ENCODE measurements at regions not wholly inside any gene's neighbourhood (a gene's known extent, or its start where the extent isn't known, plus 50 kb on each side); places are given as distances from the start of the nearest gene placed in this dataset.

GRCh38 chr1:230507236-230507635 is 81.1 kb upstream of the PGBD5 start:
- TF ChIP-seq, protein P1, sequence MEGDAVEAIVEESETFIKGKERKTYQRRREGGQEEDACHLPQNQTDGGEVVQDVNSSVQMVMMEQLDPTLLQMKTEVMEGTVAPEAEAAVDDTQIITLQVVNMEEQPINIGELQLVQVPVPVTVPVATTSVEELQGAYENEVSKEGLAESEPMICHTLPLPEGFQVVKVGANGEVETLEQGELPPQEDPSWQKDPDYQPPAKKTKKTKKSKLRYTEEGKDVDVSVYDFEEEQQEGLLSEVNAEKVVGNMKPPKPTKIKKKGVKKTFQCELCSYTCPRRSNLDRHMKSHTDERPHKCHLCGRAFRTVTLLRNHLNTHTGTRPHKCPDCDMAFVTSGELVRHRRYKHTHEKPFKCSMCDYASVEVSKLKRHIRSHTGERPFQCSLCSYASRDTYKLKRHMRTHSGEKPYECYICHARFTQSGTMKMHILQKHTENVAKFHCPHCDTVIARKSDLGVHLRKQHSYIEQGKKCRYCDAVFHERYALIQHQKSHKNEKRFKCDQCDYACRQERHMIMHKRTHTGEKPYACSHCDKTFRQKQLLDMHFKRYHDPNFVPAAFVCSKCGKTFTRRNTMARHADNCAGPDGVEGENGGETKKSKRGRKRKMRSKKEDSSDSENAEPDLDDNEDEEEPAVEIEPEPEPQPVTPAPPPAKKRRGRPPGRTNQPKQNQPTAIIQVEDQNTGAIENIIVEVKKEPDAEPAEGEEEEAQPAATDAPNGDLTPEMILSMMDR (IDR thresholded peaks at IDR 0.05; ENCODE audit: insufficient read depth, low read length, poor library complexity, severe bottlenecking): no peak
- Histone ChIP-seq H3K4me3 (replicated peaks; ENCODE audit: low read depth, low read length) (no peak overlapping the region), H3K27me3 (replicated peaks; ENCODE audit: control insufficient read depth, insufficient read depth, low read length) (no peaks in the 10 kb centered on the region), H3K36me3 (ENCODE audit: control insufficient read depth, insufficient read depth, low read length) (no peaks in the 10 kb centered on the region)
- DNase-seq (ENCODE audit: extremely low read depth, insufficient read length): no peak

GRCh38 chr1:230506451-230506850 is 80.3 kb upstream of the PGBD5 start:
- H3K4me3 ChIP-seq (replicated peaks; ENCODE audit: low read depth, low read length): no peak overlapping the region
- no peak for DNase-seq (ENCODE audit: extremely low read depth, insufficient read length)
- H3K27me3 ChIP-seq (replicated peaks; ENCODE audit: control insufficient read depth, insufficient read depth, low read length): no peaks in the 10 kb centered on the region
- TF ChIP-seq, protein P1 (IDR thresholded peaks at IDR 0.05; ENCODE audit: insufficient read depth, low read length, poor library complexity, severe bottlenecking): no peak
- H3K36me3 ChIP-seq (ENCODE audit: control insufficient read depth, insufficient read depth, low read length): no peaks in the 10 kb centered on the region

DNA sequence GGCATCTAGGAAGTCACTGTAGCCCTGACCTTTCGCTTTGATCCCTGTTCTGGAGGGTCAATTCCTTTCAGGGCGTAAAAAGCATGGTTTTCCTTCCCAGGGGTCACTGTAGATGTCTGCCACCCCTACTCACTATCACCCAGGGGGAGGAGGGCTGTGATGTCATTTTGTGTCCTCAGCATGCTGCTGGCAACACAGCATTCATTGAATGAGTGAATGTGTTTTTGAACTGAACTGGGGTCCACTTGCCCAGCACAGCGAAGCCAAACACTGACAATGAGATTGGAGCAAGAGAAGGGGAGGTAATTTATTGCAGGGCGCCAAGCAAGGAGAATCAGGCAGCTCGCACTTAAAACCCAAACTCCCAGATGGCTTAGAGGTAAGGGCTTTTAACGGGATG is 78.2 kb upstream of the PGBD5 start:
- Histone ChIP-seq H3K36me3 (ENCODE audit: control insufficient read depth, insufficient read depth, low read length) (no peaks in the 10 kb centered on the region), H3K27me3 (replicated peaks; ENCODE audit: control insufficient read depth, insufficient read depth, low read length) (no peaks in the 10 kb centered on the region), H3K4me3 (replicated peaks; ENCODE audit: low read depth, low read length) (no peak overlapping the region)
- TF ChIP-seq, protein P1 (IDR thresholded peaks at IDR 0.05; ENCODE audit: insufficient read depth, low read length, poor library complexity, severe bottlenecking): no peak
- no peak for DNase-seq (ENCODE audit: extremely low read depth, insufficient read length)

GRCh38 chr1:230503726-230504125 is 77.6 kb upstream of the PGBD5 start:
- no peak for DNase-seq (ENCODE audit: extremely low read depth, insufficient read length)
- Histone ChIP-seq H3K36me3 (ENCODE audit: control insufficient read depth, insufficient read depth, low read length) (no peaks in the 10 kb centered on the region), H3K27me3 (replicated peaks; ENCODE audit: control insufficient read depth, insufficient read depth, low read length) (no peaks in the 10 kb centered on the region), H3K4me3 (replicated peaks; ENCODE audit: low read depth, low read length) (no peak overlapping the region)
- TF ChIP-seq, protein P1 (IDR thresholded peaks at IDR 0.05; ENCODE audit: insufficient read depth, low read length, poor library complexity, severe bottlenecking): no peak

DNA sequence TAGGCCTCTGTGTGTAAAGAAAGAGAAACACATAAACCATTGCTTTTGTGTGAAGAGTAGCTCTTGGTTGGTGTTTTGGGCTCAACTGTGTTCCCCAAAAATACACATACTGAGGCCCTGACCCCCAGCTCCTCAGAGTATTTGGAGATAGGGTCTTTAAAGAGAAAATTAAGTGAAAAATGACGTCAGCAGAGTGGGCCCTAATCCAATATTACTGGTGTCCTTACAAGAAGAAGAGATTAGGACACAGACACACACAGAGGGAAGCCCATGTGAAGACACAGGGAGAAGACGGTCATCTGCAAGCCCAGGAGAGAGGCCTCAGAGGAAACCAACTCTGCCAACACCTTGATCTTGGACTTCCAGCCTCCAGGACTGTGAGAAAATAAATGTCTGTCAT is 76.9 kb upstream of the PGBD5 start:
- TF ChIP-seq, protein P1 (IDR thresholded peaks at IDR 0.05; ENCODE audit: insufficient read depth, low read length, poor library complexity, severe bottlenecking): no peak
- DNase-seq (ENCODE audit: extremely low read depth, insufficient read length): no peak
- H3K27me3 ChIP-seq (replicated peaks; ENCODE audit: control insufficient read depth, insufficient read depth, low read length): no peaks in the 10 kb centered on the region; the same call in 1 of the 2 replicates
- no peaks in the 10 kb centered on the region for H3K36me3 ChIP-seq (ENCODE audit: control insufficient read depth, insufficient read depth, low read length)
- H3K4me3 ChIP-seq (replicated peaks; ENCODE audit: low read depth, low read length): no peak overlapping the region

- TF ChIP-seq, protein P1 (IDR thresholded peaks at IDR 0.05; ENCODE audit: insufficient read depth, low read length, poor library complexity, severe bottlenecking): no peak
- Histone ChIP-seq H3K27me3 (replicated peaks; ENCODE audit: control insufficient read depth, insufficient read depth, low read length) (no peaks in the 10 kb centered on the region; the same call in 1 of the 2 replicates), H3K4me3 (replicated peaks; ENCODE audit: low read depth, low read length) (no peak overlapping the region), H3K36me3 (ENCODE audit: control insufficient read depth, insufficient read depth, low read length) (no peaks in the 10 kb centered on the region)
- no peak for DNase-seq (ENCODE audit: extremely low read depth, insufficient read length)
Observed at GRCh38 chr1:230502306-230502705, 76.2 kb upstream of the PGBD5 start.
